ENCODE measurements at regions not wholly inside any gene's neighbourhood (a gene's known extent, or its start where the extent isn't known, plus 50 kb on each side); places are given as distances from the start of the nearest gene placed in this dataset.

DNA sequence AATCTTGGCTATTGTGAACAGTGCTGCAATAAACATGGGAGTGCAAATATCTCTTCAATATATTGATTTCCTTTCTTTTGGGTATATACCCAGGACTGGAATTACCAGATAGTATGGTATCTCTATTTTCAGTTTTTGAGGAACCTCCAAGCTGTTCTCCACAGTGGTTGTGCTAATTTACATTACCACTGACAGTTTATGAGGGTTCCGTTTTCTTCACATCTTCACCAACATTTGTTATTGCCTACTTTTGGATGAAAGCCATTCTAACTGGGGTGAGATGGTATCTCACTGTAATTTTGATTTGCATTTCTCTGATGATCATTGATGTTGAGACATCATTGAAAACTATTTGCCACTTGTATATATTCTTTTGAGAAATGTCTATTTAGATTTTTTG lies 79.6 kb upstream of the ZNF827 start:
- TF ChIP-seq POLR2A (IDR thresholded peaks at IDR 0.05) (no peak), CTCF (IDR thresholded peaks at IDR 0.05) (no peak)

Data from esophagus squamous epithelium (tissue), 4 donors.